Erythroblast (primary cell): ENCODE measurements at regions not wholly inside any gene's neighbourhood (a gene's known extent, or its start where the extent isn't known, plus 50 kb on each side); places are given as distances from the start of the nearest gene placed in this dataset.
"Not testable (repeated sequence)": the region's sequence is repeated elsewhere in the genome, so short reads cannot be mapped to it uniquely, and the experiment has no call there.

Experiments used
- GATA1 ChIP-seq: IDR thresholded peaks from 2 replicates; pipeline ENCODE4 v1.6.1; 2011; ENCODE audit warnings: low read depth, mild to moderate bottlenecking, control low read depth, low read length, moderate library complexity
- POLR2A ChIP-seq: IDR thresholded peaks from 2 replicates; pipeline ENCODE4 v1.6.1; 2011; ENCODE audit warnings: mild to moderate bottlenecking, low read length

DNA sequence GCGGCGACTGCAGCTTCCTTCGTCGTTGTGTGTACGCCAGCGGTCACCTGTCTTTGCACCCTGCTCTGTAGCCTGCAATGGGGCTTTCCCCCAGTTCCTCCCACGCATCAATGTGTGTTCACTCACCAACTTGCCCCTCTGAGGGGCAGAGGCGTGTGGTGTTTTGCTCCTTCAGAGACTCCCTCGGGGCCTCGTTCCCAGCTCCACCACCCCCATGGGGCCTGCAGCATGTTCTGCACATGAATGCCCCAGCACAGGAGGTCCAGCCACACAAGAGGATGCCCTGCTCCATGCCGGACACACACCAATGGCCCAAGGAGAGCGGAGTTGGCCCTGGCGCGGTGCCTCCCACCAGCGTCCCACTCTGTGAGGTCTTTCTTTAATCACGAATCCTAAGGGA lies 196.8 kb downstream of the BANP start:
- TF ChIP-seq POLR2A, GATA1: not testable (repeated sequence)
